ENCODE measurements at regions not wholly inside any gene's neighbourhood (a gene's known extent, or its start where the extent isn't known, plus 50 kb on each side); places are given as distances from the start of the nearest gene placed in this dataset.

DNA sequence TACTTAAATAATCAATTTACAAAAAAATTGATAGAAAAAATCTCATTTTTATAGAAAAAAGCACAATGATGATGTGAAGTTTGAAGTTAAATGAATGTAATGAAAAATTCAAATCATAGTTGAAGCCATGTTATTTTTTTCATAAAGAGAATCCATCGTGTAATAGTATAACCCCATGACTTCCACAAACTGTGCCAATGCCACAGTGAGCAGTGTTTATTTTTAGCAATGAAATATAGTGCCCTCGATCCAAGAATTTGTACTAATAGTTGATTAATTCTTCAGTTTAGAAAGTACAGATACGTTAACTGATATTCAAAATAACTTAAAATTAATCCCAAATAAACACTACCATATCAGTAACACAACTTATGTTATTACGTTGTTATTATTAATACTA, 225.9 kb downstream of the PTPRC start:
- TF ChIP-seq RBFOX2 (IDR thresholded peaks at IDR 0.05; ENCODE audit: low read depth, low read length) (no peak), ETV5 (CRISPR knock-in tag; IDR thresholded peaks at IDR 0.05; ENCODE audit: borderline replicate concordance) (no peak), JUN (CRISPR knock-in tag; IDR thresholded peaks at IDR 0.05) (no peak), ZNF770 (CRISPR knock-in tag; IDR thresholded peaks at IDR 0.05) (no peak), ATF6 (CRISPR knock-in tag; conservative IDR thresholded peaks at IDR 0.05) (no peak), TBP (CRISPR knock-in tag; IDR thresholded peaks at IDR 0.05) (no peak), POLR2AphosphoS5 (IDR thresholded peaks at IDR 0.05; ENCODE audit: low read depth, low read length) (no peak), ZFP36 (IDR thresholded peaks at IDR 0.05; ENCODE audit: borderline replicate concordance, low read depth, low read length, partially characterized antibody) (no peak), HCFC1 (IDR thresholded peaks at IDR 0.05; ENCODE audit: low read depth, low read length) (no peak), EZH2 (conservative IDR thresholded peaks at IDR 0.05; ENCODE audit: low read depth, low read length) (no peak)
